Lung (tissue), 11 donors: ENCODE measurements at regions not wholly inside any gene's neighbourhood (a gene's known extent, or its start where the extent isn't known, plus 50 kb on each side); places are given as distances from the start of the nearest gene placed in this dataset.

ENCODE experiments used
- ATAC-seq: fragments of 200-7000 bp; cut with Tn5 transposase; one replicate; pipeline ENCODE4 v1.9.1; 2020; ENCODE audit warnings: moderate number of reproducible peaks; ENCODE audit not compliant: insufficient read depth, low FRiP score
- DNase-seq, 3 donors: peaks; one replicate each; pipeline ENCODE4 v3.0.0-alpha.2; 2013 to 2017
- H3K27ac ChIP-seq, 2 donors: one replicate each; pipeline ENCODE4 v1.5.1; 2013; ENCODE audit warnings: mild to moderate bottlenecking in 2 of 2, moderate library complexity in 2 of 2, control low read depth in 1 of 2, inconsistent platforms in 1 of 2, low read depth in 1 of 2, low read length in 1 of 2
- H3K27me3 ChIP-seq, 3 donors: one replicate each; pipeline ENCODE4 v1.5.1; 2013; ENCODE audit warnings: low read length in 2 of 3; ENCODE audit not compliant: control insufficient read depth in 3 of 3, insufficient read depth in 3 of 3
- H3K36me3 ChIP-seq, 4 donors: one replicate each; pipeline ENCODE4 v1.5.1; 2013; ENCODE audit warnings: low read length in 4 of 4, mild to moderate bottlenecking in 1 of 4, moderate library complexity in 1 of 4; ENCODE audit not compliant: control insufficient read depth in 4 of 4, insufficient read depth in 4 of 4
- H3K4me1 ChIP-seq, 5 donors: one replicate each; pipeline ENCODE4 v1.5.1; 2013; ENCODE audit warnings: low read length in 5 of 5, mild to moderate bottlenecking in 2 of 5, moderate library complexity in 1 of 5; ENCODE audit not compliant: control insufficient read depth in 5 of 5, insufficient read depth in 5 of 5
- H3K4me3 ChIP-seq: one replicate; pipeline ENCODE4 v1.5.1; 2013; ENCODE audit warnings: mild to moderate bottlenecking, control low read depth, moderate library complexity
- H3K9ac ChIP-seq, 2 donors: one replicate each; pipeline ENCODE4 v1.5.1; 2013; ENCODE audit warnings: low read length in 2 of 2, control low read depth in 1 of 2; ENCODE audit not compliant: insufficient read depth in 1 of 2
- H3K9me3 ChIP-seq, 4 donors: one replicate each; pipeline ENCODE4 v1.5.1; 2013; ENCODE audit warnings: low read length in 3 of 4, mild to moderate bottlenecking in 1 of 4, moderate library complexity in 1 of 4; ENCODE audit not compliant: control insufficient read depth in 4 of 4, insufficient read depth in 3 of 4
- WGBS, 2 donors: extraction: QIAGEN DNeasy Blood & Tissue Kit; methylation state at CpG; one replicate each; pipeline ENCODE4 v1.1.7; 2013; 5-methylcytosine and 5-hydroxymethylcytosine counted together
- TF ChIP-seq, protein P1 (sequence below): IDR thresholded peaks from 2 replicates; pipeline ENCODE4 v1.5.1; 2012; ENCODE audit warnings: mild to moderate bottlenecking; ENCODE audit errors: control extremely low read depth, extremely low read depth
- donor health status: control.
- donor health status: control.
- donor health status: Bipolar disorder and iron deficiency.
- donor health status: healthy.
- donor health status: DM: yes; HTN: yes; CAD: no.

DNA sequence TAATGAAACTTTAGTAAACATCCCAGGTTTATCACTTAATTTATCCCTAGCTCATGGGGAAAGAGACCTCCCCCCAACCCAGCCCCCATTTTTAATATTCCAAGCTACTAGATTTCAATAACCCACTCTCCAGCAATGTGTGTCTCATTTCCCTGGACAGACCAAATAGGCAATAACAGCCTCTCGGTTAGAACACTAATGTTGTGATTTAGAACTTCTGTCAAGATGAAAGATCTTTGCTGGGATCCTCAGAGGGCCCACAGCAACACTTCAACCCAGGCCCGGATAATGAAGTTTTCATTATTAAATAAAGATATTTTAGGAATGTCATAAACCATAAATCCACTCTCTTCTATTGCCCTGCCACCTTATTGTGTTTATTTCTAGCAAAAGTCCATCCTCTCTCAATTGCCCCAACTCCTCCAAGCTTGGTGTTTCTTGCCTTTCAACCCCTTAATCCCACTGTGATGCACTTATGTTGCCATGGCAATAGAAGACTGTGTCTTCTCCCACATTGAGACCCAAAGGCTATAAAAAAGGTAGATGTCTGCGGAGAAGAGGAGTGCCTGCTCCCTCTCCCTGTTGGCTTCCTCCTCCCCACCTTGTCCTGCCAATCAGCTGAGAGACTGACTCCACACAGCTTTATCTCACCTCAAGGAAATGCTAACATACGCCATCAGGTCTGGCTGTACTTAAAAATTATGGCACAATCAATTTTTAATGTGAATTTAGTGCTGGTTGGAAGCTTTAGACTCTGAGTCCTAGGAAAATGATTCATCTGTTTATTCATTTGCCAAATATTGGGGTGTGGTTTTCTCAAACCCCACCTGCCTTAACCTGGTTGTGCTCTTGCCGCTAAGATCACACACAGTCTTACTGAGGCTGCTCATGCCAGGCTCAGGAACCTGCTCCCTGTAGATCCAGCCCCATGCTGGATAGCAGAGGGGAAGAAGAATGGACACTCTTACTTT lies 258.3 kb upstream of the CAMK1G start:
- Histone ChIP-seq H3K4me3 (no peak overlapping the region), H3K9me3 (peaks cover 0 to 1% (median 0%) of the 10 kb centered on the region in 4 donors), H3K36me3 (no peaks in the 10 kb centered on the region), H3K9ac (no peak overlapping the region), H3K27me3 (no peaks in the 10 kb centered on the region), H3K4me1 (peaks cover 0 to 12% (median 2%) of the 10 kb centered on the region in 5 donors), H3K27ac (no peak overlapping the region)
- DNase-seq (no peak), ATAC-seq (no peak)
- 76 to 86% methylated on average over 5 of the region's 5 CpGs for WGBS, 2 donors
- TF ChIP-seq, protein P1, sequence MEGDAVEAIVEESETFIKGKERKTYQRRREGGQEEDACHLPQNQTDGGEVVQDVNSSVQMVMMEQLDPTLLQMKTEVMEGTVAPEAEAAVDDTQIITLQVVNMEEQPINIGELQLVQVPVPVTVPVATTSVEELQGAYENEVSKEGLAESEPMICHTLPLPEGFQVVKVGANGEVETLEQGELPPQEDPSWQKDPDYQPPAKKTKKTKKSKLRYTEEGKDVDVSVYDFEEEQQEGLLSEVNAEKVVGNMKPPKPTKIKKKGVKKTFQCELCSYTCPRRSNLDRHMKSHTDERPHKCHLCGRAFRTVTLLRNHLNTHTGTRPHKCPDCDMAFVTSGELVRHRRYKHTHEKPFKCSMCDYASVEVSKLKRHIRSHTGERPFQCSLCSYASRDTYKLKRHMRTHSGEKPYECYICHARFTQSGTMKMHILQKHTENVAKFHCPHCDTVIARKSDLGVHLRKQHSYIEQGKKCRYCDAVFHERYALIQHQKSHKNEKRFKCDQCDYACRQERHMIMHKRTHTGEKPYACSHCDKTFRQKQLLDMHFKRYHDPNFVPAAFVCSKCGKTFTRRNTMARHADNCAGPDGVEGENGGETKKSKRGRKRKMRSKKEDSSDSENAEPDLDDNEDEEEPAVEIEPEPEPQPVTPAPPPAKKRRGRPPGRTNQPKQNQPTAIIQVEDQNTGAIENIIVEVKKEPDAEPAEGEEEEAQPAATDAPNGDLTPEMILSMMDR: no peak

DNA sequence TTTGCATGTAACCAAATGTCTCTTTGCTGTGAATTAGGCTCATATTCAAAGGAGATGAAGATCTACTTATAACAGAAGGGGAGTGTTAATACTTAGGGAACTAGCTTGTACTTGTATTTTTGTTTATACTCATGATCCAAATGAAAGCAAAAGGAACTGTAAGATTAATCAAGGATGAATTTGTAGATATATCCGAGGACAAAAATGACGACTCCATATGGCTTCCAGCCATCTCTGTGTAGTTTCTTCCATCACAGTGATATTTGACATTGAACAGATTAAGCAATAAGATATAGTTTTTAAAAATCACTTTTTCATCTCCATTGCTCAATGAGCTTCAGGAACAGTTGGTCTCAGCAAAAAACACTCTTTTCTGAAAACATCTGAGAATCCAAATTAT lies 257.4 kb upstream of the CAMK1G start:
- H3K27ac ChIP-seq: no peak overlapping the region
- TF ChIP-seq, protein P1: no peak

DNA sequence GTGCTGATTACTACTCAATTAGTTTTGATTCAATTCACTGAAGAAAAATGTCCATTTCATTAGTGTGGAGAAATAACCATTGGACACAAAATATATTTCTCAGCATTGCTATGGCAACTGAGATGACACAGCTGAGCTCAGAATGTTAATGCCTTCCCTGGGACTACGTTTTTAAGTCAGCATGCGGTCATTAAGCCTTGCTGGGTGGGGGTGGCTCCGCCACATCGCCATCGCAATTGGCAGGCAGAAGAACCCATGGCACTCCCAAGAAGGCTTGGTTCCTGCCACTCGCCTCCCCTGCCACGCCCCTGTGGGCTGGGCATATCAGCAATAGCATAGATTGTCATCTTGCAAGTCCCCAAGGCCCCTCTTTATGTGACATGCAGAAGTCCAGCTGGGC lies 256.7 kb upstream of the CAMK1G start:
- Histone ChIP-seq H3K4me3 (no peak overlapping the region), H3K36me3 (no peaks in the 10 kb centered on the region), H3K4me1 (peaks cover 0 to 12% (median 2%) of the 10 kb centered on the region in 5 donors), H3K27ac (no peak overlapping the region), H3K9ac (no peak overlapping the region), H3K9me3 (peaks cover 0 to 1% (median 0%) of the 10 kb centered on the region in 4 donors), H3K27me3 (no peaks in the 10 kb centered on the region)
- DNase-seq: peak in 2 of 3 donors; percentile 22 to 34
- 80 to 94% methylated on average over 7 of the region's 7 CpGs for whole genome bisulfite sequencing, 2 donors
- TF ChIP-seq, protein P1: no peak
- ATAC-seq: no peak

More for the DNA sequence above, 257.4 kb upstream of the CAMK1G start:
- Histone ChIP-seq H3K9ac (no peak overlapping the region), H3K27me3 (no peaks in the 10 kb centered on the region), H3K9me3 (peaks cover 0 to 1% (median 0%) of the 10 kb centered on the region in 4 donors), H3K4me3 (no peak overlapping the region), H3K4me1 (peaks cover 0 to 12% (median 2%) of the 10 kb centered on the region in 5 donors), H3K36me3 (no peaks in the 10 kb centered on the region)
- WGBS, 2 donors: 73 to 81% methylated on average over 2 of the region's 2 CpGs
- DNase-seq (peak in 2 of 3 donors; percentile 17 to 71), ATAC-seq (no peak)
